D341Med (cell line): ENCODE measurements at regions not wholly inside any gene's neighbourhood (a gene's known extent, or its start where the extent isn't known, plus 50 kb on each side); places are given as distances from the start of the nearest gene placed in this dataset.

Source experiments
- DNase-seq: peaks from one replicate; pipeline ENCODE4 v3.0.0; 2012; ENCODE audit warnings: low spot score

DNA sequence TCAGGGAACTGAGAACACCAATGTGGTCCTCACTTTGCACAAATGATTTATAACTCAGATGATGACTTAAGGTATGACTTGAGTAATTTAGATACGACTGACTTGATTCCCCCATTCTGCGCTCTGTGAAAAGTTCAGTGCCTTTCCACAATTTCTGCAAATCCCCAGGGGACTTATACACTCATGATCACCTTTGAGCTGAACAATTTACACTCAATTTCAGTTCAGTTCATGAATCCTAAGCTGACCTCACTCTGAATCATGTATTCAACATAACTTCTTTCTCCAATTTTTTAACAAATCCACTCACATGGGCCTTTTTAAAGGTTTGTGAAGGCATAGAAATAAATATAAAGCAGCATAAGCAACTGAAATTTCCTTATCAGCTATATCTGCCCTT lies 274.2 kb downstream of the FAM76B start:
- no peak for DNase-seq

DNA sequence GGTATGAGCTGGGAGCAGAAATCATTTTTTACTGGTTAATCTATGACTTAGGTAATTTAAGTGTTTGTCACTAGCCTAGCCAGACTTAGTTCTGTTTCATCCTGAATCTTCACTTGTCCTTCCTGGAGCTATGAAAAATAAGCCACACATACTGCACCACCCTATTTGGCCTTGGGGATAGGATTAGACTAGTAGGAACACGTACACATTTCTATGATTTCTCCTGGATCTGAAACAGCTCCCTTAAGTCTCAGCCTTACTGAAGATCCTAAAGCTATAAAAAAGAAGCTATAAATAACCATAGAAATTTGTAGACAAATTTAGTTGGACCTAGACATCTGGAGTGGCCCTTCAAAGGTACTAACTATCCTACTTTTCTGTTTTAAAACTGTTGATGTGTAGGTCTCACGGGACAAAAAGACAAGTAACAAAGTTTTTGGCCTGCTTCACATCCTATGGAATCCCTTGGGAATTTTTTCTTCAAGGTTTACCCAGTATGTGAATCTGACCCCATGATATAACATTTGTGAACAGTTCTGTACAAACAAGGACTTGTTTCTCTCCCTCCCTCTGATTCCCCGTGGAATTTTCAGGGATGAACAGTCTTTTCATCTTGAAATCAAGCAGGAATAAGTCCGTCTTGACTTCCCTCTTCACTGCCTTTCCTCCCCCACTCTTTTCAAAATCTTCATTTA lies 275.0 kb downstream of the FAM76B start:
- no peak for DNase-seq

DNA sequence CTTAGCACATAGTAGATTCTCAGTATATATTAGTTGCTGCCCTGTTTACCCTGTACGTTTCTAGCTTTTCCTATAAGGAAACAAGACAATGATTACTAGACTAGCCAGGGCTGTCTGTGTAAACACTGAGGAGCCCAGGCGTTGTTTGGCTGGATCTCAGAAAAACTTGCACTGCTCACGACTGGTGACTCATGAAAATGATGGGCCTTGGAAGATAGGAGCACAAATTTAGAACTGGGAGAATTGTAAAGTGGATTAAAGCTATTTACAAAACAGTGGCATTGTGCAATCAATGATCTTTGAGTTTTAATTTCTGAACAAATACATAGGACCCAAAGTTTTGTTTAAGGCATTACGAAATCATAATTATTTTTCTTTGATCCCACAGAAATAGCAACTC lies 276.9 kb downstream of the FAM76B start:
- no peak for DNase-seq

DNA sequence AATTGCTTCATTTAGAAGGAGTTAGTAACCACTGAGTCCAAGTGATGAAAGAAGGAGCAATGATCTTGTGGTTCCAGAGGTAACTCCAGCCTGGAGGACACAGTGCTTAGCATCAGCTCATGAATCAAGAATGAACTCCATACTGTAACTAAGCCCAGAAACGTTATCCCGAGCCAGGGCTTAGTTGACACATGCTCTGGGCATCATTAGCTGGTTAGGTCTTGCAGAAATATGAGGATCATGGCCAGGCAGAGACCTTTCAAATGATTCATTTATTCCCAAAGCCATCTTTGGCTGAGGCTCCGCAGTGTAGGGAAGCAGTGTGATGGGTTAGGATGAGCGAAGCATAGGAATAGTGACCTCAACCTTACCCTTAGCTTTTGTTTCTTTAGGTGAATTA lies 277.4 kb downstream of the FAM76B start:
- no peak for DNase-seq

DNA sequence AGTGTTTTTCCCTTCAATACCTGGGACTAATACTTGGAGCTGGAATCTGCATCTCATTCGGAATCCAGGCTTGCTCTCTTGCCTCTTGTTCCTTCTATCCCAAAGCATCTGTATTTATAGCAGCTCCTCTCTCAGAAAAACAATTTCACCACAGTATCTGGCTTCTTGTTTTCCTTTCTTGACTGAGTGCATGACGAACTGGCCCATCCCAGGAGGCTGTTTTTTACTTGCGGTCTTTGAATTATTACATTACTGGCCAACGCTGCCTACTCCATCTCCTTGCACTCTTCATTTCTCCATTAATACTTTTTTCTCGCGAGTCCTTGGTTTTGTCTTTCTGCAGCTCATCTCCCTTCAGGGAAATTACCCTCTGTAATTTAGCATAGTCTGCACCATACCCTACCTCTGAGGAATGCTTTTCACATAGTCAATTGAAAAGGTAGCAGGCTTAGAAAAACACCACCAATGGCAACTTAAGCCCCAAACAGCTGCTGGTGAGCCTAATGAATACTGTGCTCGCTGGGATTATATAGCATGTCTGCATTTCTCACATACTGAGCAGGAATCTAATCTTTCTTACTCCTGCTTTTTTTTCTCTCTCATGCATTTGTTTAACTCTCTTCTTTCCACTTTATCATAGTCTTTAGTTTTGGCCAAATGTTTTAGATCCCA lies 277.4 kb upstream of the SESN3 start:
- DNase-seq, result no peak

DNA sequence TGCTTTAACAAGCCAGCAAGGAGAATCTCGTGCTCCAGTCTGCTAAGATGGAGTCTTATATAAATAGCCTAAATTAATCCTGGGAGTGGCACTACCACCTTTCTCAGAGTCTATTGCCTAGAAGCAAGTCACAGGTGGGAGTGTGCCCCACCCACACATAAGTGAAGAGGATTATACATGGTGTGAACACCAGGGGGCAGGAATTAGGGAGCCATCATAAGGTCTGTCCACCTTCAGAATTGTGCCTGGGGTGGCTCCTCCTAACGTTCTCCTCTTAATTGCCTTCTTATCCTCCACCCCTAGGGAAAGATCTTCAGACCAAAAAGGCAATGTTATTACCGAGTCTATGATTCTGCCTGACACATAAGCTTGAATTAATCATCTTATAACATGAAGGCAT lies 276.8 kb upstream of the SESN3 start:
- DNase-seq, result no peak

DNA sequence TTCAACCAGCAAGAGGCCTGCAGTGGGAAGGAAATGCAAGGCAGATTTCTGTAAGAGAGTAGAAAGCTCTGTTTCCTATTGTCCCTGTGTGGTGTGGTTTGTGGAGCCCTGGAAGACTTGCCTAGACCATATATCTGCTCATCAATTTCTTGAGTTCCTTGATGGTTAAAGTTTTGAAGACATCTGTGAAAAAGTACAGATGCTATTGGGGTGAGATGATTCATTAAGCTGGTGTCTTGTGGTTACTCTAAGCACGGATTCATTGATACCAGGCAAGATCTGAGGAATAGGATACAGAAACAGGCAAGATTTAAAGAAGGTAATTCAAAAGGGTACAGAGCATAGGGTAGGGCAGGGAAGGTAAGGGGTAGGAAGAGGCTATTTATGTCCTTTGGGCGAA lies 275.8 kb upstream of the SESN3 start:
- DNase-seq, result no peak

DNA sequence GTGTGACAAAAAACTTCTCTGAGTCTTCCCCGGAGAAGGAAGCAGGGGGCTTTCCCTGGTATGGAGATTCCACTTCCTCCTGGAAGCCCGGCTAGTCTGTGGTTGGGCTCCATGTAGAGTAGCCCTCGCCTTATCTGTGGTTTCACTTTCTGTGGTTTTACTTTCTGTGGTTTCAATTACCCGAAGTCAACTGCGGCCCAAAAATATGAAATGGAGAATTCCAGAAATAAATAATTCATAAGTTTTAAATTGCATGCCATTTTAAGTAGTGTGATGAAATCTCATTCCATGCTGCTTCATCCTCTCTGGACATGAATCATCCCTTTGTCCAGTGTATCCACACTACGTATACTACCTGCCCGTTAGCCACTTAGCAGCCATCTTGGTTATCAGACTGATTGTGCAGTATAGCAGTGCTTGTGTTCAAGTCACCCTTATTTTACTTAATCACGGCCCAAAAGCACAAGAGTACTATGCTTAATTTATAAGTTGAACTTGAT lies 275.0 kb upstream of the SESN3 start:
- no peak for DNase-seq

DNA sequence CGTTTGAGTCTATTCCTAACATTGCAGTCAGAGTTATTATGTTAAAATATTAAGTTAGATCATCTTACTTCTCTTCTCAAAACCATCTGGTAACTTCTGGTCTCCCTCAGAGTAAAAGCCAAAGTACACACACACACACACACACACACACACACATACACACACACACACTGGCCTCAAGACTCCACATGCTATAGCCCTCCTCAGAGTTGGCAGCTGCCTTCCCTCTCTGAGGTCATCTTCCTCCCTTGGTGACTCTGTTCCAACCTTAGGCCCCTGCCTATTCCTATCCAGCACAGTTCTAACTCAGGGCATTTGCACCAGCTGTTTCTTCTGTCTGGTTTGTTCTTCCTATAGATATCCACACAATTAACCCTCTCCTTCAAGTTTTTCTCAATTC lies 272.0 kb upstream of the SESN3 start:
- no peak for DNase-seq

DNA sequence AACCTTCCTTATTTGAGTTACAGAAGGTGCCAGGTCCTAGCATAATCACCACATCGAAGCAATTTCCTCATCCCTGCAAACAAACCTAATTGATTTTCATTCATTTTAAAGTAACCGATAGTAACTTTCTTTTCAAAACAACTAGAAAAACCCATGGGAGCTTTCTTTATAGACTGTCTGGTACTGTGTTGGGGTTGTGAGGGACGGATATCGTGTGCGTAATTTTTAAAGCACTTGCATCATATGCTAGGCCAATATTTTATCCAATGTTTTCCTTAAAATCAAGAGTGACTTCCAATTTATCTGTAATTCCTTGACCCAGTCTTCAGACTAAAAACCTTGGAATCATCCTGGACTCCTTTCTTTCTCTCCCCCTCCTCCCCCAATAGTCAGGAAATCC lies 271.5 kb upstream of the SESN3 start:
- DNase-seq, result no peak

DNA sequence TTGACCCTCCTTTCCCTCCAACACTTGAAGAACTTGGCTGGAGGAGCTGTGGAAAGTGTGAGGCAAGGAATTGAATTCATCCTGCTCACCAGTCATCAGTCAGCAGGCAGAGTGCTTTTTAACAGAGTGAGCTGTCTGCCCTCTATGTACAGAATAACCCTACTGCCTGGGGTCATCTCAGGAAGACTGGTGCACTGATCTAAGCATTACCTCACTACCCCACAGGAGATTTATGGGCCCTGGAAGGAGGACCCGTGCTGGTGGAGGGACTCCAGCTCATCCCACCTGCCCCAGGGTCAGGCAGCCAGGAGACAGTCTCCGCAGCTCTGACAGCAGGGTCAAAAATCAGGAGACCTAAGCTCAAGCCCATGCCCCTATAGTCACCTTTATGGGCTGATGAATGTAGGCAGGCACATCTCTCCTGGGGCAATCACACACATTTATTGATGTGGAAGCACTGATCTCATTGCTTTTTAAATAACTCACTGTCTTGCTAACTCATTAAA lies 270.8 kb upstream of the SESN3 start:
- DNase-seq, result no peak

DNA sequence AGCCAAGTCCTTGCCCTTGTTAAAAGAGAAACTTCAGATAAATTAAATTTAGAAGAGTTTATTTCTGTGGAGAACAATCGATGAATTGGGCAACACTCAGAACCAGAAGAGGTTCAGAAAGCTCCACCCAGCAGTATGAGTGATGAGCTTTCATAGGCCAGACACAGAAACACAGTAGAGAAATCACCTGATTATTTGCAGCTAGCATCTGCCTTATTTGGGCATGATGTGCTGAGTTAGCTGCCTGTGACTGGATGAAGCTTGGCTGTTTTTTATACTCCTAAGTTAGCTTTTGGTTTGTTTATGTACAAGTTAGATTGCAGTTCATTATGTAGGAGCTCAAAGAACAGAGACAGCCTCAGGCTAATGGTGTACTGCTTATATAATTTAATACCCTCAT lies 269.5 kb upstream of the SESN3 start:
- no peak for DNase-seq

DNA sequence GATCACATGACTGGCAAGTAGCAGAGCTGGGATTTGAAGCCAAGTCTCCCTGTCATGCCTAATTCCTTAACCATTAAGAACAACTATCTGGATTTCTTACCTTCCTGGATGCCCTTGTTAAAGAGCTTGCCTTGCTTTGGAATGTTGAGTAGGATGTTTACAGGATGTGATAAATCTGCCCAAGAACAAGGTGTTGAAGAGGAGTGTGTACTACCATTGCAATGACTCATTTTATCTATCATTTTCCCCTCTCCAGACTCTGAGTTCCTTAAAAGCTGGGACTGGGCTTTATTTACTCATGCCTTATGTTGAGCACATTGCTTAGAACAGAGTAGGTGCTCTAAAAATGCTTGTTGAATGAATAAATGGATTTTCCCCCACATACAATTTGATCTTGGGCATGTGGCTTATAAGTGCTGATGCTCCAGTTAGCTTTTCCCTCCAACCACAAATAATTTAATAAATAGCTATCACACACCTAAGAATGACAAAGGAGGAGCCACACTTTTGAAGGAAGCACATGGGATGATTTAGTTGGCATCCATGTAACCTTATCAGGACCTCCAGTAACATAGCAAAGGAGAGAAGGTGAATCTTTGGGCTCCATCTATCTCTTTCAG lies 268.6 kb upstream of the SESN3 start:
- no peak for DNase-seq

DNA sequence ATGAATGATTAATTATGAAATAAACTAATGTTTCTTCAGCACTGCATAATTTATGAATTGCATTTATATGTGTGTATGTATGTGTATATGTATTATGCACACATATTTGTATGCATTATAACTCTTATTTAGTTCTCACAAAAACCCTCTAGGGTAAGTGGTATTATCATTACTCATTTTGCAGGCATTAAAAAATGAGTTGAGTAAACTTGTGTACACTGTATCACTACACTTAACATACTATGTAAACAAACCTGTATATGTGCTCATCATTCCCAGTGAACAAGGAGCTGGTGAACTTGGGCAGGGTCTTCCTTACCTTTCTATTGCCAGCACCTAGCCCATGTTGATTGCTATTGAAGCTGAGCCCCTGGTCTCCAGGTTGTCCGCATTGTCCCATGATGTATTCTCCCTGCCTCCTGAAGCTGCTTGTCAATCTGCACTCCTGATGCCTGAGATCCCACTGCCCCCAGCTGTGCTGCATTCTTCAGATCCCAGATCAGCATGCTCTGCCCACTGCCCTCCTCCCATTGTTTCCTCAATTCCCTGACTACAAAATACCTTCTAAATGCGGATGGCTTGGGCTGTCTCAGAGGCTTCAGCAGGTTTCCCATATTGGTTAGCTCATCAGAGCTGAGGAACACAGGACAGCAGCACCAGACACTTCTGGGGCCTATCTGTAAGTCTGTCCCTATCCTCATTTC lies 267.9 kb upstream of the SESN3 start:
- DNase-seq, result no peak

DNA sequence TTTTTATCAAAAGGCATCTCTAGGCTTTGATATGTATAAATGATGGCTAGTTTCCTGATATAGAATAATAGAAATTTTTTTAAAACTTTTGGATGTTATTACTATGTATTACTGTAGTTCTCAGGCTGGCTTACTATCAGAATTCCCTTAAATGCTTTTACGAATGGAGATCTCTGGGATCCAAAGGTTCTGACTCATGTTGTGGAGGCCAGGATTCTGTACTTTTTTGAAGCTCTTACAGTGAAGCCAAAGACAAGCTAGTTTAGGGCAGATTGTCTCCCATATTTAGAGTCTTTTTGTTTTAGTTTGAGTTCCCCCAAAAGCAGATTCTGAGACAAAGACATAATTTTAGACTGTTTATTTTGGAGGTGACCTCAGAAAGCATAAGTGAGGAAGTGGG lies 265.9 kb upstream of the SESN3 start:
- DNase-seq, result no peak

DNA sequence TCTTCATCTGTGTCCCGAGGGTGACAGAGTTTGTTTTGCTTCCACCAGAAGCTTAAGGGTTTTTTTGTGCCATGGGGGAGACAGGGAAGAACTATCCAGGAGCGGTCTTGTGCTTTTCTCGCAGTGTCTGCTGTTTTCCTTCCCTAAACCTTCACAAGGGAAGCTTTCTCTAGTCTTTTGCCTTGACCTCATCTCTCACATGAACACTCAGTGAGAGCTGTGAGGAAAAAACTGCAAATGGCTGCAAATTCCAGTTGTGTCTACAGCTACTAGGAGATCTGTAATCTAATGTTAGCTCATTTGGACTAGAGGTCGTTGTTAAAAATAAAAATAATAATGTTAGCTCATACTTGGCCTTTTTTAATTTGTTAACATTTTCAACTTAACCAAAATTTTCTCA lies 264.7 kb upstream of the SESN3 start:
- DNase-seq, result no peak

DNA sequence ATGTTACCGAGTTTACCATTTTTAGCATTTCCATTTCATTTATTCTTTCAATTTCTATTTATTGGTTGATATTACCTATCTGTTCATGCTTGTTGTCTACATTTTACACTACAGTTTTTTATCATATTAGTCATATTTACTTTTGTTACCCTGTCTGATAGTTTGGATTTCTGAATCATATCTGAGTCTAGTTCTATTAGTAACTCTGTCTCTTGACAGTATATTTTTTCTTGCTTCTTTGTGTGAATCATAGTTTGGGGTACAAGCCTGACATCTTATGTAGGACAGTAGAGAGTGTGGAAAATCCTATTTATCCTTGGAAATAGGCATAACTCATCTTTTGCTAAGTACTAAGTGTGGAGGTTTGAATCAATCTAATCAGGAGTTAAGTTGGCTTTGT lies 263.9 kb upstream of the SESN3 start:
- no peak for DNase-seq

DNA sequence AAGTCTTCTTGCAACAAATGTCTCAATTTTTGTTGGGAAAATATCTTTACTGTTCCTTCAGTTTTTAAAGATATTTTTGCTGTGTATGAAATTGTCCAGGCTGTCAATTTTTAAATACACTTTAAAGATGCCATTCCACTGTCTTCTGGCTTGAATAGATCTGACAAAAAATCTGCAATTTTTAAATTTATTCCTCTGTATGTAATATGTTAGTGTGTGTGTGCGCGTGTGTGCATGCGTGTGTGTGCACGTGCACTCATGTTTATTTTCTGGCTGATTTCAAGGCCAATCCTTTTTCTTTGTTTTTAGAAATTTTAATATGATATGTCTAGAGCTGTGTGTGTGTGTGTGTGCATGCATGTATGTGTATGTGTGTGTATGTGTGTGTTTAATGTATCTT lies 263.2 kb upstream of the SESN3 start:
- no peak for DNase-seq

DNA sequence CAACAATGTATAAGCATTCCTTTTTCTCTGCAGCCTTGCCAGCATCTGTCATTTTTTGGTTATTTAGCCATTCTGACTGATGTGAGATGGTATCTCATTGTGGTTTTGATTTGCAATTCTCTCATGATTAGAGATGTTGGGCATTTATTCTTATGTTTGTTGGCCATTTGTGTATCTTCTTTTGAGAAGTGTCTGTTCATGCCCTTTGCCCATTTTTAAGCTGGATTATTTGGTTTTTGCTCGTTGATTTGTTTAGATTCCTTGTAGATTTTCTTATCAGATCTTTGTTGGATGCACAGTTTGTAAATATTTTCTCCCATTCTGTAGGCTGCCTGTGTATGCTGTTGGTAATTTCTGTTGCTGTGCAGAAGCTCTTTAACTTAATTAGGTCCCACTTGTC lies 259.6 kb upstream of the SESN3 start:
- no peak for DNase-seq

DNA sequence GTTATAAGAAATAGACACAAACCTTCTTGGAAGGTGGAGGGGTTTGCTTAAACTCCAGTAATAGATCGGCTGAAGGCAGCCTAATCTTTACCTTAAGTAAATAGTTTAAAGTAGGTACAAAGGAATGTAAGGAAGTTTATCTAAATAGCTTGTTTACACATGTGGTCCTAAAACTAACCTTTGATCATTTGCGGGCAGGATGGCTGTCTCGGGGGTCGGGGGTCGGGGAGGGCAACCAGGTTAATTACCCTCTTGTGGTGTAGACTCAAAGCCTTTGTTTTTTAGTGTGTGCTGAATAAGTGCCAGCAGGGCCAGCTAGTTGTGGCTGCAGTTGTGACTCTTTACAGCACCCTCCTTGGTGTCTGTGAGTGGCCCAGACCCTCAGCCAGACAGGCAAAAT lies 256.9 kb upstream of the SESN3 start:
- DNase-seq, result no peak

DNA sequence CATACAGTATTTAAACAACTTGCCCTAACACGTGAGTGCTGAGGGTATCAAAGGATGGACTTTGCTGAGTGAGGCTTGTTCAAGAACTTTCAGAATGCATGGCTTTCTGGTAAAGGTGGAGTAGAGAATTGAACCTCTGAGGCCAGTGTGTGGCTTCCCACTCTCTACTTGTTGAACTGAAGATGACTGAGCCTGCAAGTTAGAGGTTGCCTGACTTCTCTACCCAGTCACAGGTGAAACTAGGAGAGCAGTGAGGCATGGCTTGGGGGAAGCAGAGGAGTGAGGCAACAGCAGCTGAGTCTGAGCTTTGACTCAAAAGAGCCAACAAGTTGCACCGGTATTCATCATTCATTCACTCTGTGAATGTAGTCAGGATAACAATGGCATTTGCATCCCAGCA lies 256.4 kb upstream of the SESN3 start:
- DNase-seq, result no peak

DNA sequence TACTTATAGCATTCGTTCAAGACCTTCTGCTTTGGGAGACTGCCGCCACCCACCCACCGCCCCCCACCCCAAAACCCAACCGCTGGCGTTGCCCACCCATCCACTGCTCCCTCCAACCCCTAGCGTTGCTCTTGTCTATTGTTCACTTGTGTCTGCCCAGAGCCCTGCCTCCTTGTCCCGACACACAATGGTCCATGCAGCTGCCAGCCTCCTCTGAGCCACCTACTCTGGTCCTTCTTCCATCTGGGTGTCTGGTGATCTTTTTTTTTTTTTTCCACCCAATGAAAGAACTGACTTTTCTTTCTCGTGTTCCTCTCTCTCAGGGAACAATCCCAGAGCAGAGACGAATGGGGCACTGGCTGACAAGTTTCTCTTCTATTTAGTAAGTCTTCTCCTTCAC lies 256.0 kb upstream of the SESN3 start:
- DNase-seq, result no peak

DNA sequence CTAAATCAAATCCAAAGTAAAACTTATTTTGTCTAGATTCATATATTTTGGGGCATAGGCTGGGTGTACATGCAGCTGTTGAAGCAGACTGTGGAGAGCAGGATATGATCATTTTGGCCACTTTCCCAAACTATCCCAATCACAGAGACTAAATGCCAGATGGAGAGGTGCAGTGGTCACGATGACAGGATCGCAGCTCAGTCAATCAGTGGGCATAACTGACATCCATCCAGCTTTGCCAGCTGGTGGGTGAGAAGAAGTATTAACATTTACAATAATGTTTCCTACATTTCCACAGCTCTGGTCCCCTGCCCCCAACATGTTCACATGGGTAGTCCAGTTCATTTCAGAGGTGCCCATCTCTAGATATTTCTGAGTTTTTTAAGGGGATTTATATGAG lies 255.5 kb upstream of the SESN3 start:
- no peak for DNase-seq
